Endodermal cell (in vitro differentiated cells): ENCODE measurements at regions not wholly inside any gene's neighbourhood (a gene's known extent, or its start where the extent isn't known, plus 50 kb on each side); places are given as distances from the start of the nearest gene placed in this dataset.

ENCODE experiments used
- DNase-seq: peaks from one replicate; pipeline ENCODE4 v3.0.0-alpha.2; 2017
- H3K27ac ChIP-seq: 2 replicates; pipeline ENCODE4 v1.5.1; 2013; ENCODE audit warnings: mild to moderate bottlenecking, low read depth, low read length, moderate library complexity
- H3K27me3 ChIP-seq: 2 replicates; pipeline ENCODE4 v1.6.1; 2013; ENCODE audit warnings: mild to moderate bottlenecking, low read length, moderate library complexity; ENCODE audit not compliant: insufficient read depth, control insufficient read depth, poor library complexity, severe bottlenecking
- H3K36me3 ChIP-seq: 2 replicates; pipeline ENCODE4 v1.7.0; 2013; ENCODE audit warnings: mild to moderate bottlenecking, low read length, moderate library complexity; ENCODE audit not compliant: control insufficient read depth, insufficient read depth
- H3K4me1 ChIP-seq: one replicate; pipeline ENCODE4 v1.7.0; 2013; ENCODE audit warnings: low read length; ENCODE audit not compliant: control insufficient read depth, insufficient read depth
- H3K4me3 ChIP-seq: 2 replicates; pipeline ENCODE4 v1.5.1; 2013; ENCODE audit warnings: mild to moderate bottlenecking, low read length, moderate library complexity
- H3K9ac ChIP-seq: 2 replicates; pipeline ENCODE4 v1.6.1; 2013; ENCODE audit warnings: mild to moderate bottlenecking, low read length, moderate library complexity; ENCODE audit not compliant: poor library complexity, severe bottlenecking; ENCODE audit errors: extremely low read depth
- H3K9me3 ChIP-seq: 2 replicates; pipeline ENCODE4 v1.6.1; 2013; ENCODE audit warnings: mild to moderate bottlenecking, low read length, moderate library complexity; ENCODE audit not compliant: control insufficient read depth
- H3K27ac Mint-ChIP-seq: 2 replicates; pipeline ENCODE4 v1.8.0; 2020; ENCODE audit warnings: mixed read lengths
- H3K27me3 Mint-ChIP-seq: 2 replicates; pipeline ENCODE4 v1.8.0; 2021; ENCODE audit warnings: mild to moderate bottlenecking, mixed read lengths; ENCODE audit not compliant: insufficient read depth
- H3K36me3 Mint-ChIP-seq: 2 replicates; pipeline ENCODE4 v1.8.0; 2020; ENCODE audit warnings: low read depth, mixed read lengths
- H3K4me1 Mint-ChIP-seq: 2 replicates; pipeline ENCODE4 v1.8.0; 2020; ENCODE audit warnings: mixed read lengths
- H3K4me3 Mint-ChIP-seq: 2 replicates; pipeline ENCODE4 v1.8.0; 2020; ENCODE audit warnings: mild to moderate bottlenecking, moderate library complexity, mixed read lengths
- H3K9me3 Mint-ChIP-seq: 2 replicates; pipeline ENCODE4 v1.8.0; 2020; ENCODE audit warnings: mild to moderate bottlenecking, mixed read lengths
- WGBS, 2 experiments: methylation state at CpG; one replicate each; pipeline versions ENCODE4 v1.1.5 to v1.1.7; 2013; ENCODE audit warnings: missing lambda C conversion rate in 2 of 2, mixed read lengths in 1 of 2; ENCODE audit not compliant: insufficient coverage in 1 of 2, insufficient read length in 1 of 2; 5-methylcytosine and 5-hydroxymethylcytosine counted together
- TF ChIP-seq, protein P1 (sequence below): fragments of 200-600 bp; sonication (generic); conservative IDR thresholded peaks from 2 replicates; pipeline ENCODE4 v1.5.0; 2021; ENCODE audit warnings: antibody characterized with exemption, mild to moderate bottlenecking

DNA sequence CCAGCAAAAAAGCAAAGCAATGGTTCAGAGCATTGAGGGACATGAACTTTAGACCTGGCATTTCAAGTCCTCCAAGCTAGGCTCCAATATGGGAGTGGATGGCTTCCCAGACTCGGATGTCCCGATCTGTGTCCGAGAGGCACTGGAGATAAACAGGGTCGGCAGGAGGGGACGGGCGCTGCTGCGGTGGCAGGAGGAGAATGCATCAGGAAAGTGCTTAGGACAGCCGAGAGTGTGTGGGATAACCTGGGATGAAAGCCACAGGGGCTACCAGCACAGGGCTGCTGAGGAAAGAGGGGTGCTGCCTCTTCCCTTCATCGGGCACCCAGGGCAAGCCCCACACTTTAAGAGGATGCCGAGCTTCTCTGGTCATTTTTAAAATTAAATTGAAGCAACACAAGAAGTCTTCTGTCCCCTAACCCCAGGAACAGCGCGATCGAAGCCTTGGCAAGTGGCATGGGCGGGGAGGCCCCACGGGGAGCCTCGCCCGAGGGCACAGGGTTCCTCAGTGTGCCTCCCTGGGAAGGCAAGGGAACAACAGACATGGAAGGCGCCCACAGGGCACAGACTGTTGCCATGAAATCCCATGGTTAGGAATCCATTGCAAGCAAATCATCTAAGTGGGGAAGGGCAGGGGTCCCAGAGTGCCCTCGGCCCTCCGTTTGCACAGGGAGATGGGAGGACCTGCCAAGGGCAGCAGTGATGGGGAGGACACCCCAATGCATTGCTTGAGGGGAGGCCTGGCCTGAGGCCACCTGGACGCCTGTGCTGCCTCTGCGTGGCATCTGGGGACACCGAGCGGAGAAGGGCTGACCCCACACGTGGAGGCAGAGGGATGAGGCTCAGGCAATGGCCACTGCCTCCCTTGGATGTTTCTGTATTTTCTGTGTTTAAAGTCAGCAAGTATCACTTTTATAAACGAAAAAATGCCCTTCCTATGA lies 78.5 kb upstream of the GPC1 start:
- DNase-seq = no peak
- Histone ChIP-seq H3K9me3 (peaks cover 15% of the 10 kb centered on the region), H3K27ac (no peak overlapping the region), H3K36me3 (no peaks in the 10 kb centered on the region), H3K9ac (no peak overlapping the region), H3K27me3 (no peaks in the 10 kb centered on the region), H3K4me3 (no peak overlapping the region), H3K4me1 (no peaks in the 10 kb centered on the region)
- no peaks in the 10 kb centered on the region for H3K4me1 Mint-ChIP-seq
- H3K4me3 Mint-ChIP-seq = no peak overlapping the region
- no peaks in the 10 kb centered on the region for H3K36me3 Mint-ChIP-seq
- WGBS, 2 experiments = 89 to 94% methylated on average over 16 to 26 of the region's 26 CpGs
- peaks cover 4% of the 10 kb centered on the region for H3K27me3 Mint-ChIP-seq
- H3K27ac Mint-ChIP-seq = no peak overlapping the region
- H3K9me3 Mint-ChIP-seq = peaks cover 21% of the 10 kb centered on the region
- TF ChIP-seq, protein P1, sequence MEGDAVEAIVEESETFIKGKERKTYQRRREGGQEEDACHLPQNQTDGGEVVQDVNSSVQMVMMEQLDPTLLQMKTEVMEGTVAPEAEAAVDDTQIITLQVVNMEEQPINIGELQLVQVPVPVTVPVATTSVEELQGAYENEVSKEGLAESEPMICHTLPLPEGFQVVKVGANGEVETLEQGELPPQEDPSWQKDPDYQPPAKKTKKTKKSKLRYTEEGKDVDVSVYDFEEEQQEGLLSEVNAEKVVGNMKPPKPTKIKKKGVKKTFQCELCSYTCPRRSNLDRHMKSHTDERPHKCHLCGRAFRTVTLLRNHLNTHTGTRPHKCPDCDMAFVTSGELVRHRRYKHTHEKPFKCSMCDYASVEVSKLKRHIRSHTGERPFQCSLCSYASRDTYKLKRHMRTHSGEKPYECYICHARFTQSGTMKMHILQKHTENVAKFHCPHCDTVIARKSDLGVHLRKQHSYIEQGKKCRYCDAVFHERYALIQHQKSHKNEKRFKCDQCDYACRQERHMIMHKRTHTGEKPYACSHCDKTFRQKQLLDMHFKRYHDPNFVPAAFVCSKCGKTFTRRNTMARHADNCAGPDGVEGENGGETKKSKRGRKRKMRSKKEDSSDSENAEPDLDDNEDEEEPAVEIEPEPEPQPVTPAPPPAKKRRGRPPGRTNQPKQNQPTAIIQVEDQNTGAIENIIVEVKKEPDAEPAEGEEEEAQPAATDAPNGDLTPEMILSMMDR = no peak

DNA sequence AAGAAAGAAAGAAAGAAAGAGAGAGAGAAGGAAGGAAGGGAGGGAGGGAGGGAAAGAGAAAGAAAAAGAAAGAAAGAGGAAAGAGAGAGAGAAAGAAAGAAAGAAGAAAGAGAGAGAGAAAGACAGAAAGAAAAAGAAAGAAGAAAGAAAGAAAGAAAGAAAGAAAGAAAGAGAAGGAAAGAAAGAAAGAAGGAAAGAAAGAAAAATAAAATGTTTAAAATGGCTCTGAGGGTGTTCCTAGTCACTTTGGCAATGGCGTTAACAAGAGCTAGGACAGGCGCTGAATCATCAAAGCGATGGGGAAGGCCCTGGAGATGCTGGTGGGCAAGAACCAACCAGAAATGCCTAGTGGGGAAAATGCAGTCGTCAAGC lies 77.8 kb upstream of the GPC1 start:
- H3K27me3 ChIP-seq = no peaks in the 10 kb centered on the region
- Mint-ChIP-seq H3K27ac (no peak overlapping the region), H3K27me3 (peaks cover 4% of the 10 kb centered on the region), H3K4me3 (no peak overlapping the region), H3K4me1 (no peaks in the 10 kb centered on the region), H3K9me3 (peaks cover 24% of the 10 kb centered on the region), H3K36me3 (no peaks in the 10 kb centered on the region)
- no peak overlapping the region for H3K9ac ChIP-seq
- H3K27ac ChIP-seq = no peak overlapping the region
- no peaks in the 10 kb centered on the region for H3K36me3 ChIP-seq
- no peak for DNase-seq
- H3K4me1 ChIP-seq = no peaks in the 10 kb centered on the region
- H3K4me3 ChIP-seq = no peak overlapping the region
- peaks cover 15% of the 10 kb centered on the region for H3K9me3 ChIP-seq
- 88 to 94% methylated on average over 4 of the region's 4 CpGs for WGBS, 2 experiments
- TF ChIP-seq, protein P1 = no peak

DNA sequence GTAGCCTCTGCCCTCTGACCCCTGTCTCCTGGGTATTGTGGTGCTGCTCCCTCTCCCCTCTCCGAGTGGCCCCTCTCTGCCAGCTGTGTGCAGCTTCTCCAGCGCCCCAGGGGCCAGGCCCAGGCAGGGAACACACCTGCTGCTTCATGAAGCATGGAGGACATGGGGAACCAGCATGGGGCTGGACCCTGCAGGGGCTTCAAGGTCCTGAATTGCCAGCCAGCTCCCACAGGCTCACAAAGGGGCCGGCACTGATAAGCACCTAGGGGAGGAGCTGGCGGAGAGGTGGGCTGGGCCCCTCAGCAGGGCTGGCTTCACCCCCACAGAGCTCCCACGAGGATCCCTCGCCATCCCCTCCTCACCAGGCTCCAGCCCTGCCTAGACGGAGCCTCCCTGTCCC lies 77.4 kb upstream of the GPC1 start:
- H3K27ac ChIP-seq = no peak overlapping the region
- no peak overlapping the region for H3K9ac ChIP-seq
- H3K9me3 ChIP-seq = peaks cover 15% of the 10 kb centered on the region
- H3K9me3 Mint-ChIP-seq = peaks cover 24% of the 10 kb centered on the region
- H3K4me3 ChIP-seq = no peak overlapping the region
- H3K27ac Mint-ChIP-seq = no peak overlapping the region
- H3K36me3 Mint-ChIP-seq = no peaks in the 10 kb centered on the region
- TF ChIP-seq, protein P1 = no peak
- WGBS, 2 experiments = 84 to 100% methylated on average over 1 to 7 of the region's 7 CpGs
- no peak overlapping the region for H3K4me3 Mint-ChIP-seq
- no peaks in the 10 kb centered on the region for H3K4me1 ChIP-seq
- no peak for DNase-seq
- H3K4me1 Mint-ChIP-seq = no peaks in the 10 kb centered on the region
- H3K27me3 Mint-ChIP-seq = peaks cover 4% of the 10 kb centered on the region
- H3K27me3 ChIP-seq = no peaks in the 10 kb centered on the region
- no peaks in the 10 kb centered on the region for H3K36me3 ChIP-seq
